CD14-positive monocyte (primary cell): ENCODE measurements at regions not wholly inside any gene's neighbourhood (a gene's known extent, or its start where the extent isn't known, plus 50 kb on each side); places are given as distances from the start of the nearest gene placed in this dataset.
"Not testable (repeated sequence)": the region's sequence is repeated elsewhere in the genome, so short reads cannot be mapped to it uniquely, and the experiment has no call there.

Experiments
- DNase-seq, 3 donors: peaks; one replicate each; pipeline ENCODE4 v3.0.0-alpha.2; 2011 to 2022
- H2AFZ ChIP-seq: 2 replicates; pipeline ENCODE4 v1.6.0; 2012; ENCODE audit warnings: mild to moderate bottlenecking, low read depth, low read length, inconsistent platforms; ENCODE audit not compliant: insufficient read depth, poor library complexity, severe bottlenecking
- H3K27ac ChIP-seq, 2 donors: 1 replicate in 1 of 2; 2 replicates in 1 of 2; pipeline ENCODE4 v1.5.1; 2012 to 2013; ENCODE audit warnings: low read length in 2 of 2, control low read depth in 1 of 2, inconsistent platforms in 1 of 2, low read depth in 1 of 2, mild to moderate bottlenecking in 1 of 2
- H3K27me3 ChIP-seq, 2 donors: one replicate each; pipeline versions ENCODE4 v1.6.0 to v1.6.1; 2011 to 2013; ENCODE audit warnings: low read length in 2 of 2; ENCODE audit not compliant: control insufficient read depth in 2 of 2, insufficient read depth in 2 of 2
- H3K36me3 ChIP-seq, 2 donors: replicated peaks in 1 of 2; 1 replicate in 1 of 2; 2 replicates in 1 of 2; pipeline versions ENCODE4 v1.5.1 to v1.6.1; 2012 to 2013; ENCODE audit warnings: low read length in 2 of 2, control low read depth in 1 of 2, inconsistent platforms in 1 of 2, mild to moderate bottlenecking in 1 of 2; ENCODE audit not compliant: insufficient read depth in 2 of 2, control insufficient read depth in 1 of 2
- H3K4me1 ChIP-seq, 2 donors: 1 replicate in 1 of 2; 2 replicates in 1 of 2; pipeline versions ENCODE4 v1.5.1 to v1.6.1; 2012 to 2013; ENCODE audit warnings: low read length in 2 of 2, control low read depth in 1 of 2, inconsistent platforms in 1 of 2, mild to moderate bottlenecking in 1 of 2, moderate library complexity in 1 of 2; ENCODE audit not compliant: insufficient read depth in 2 of 2, control insufficient read depth in 1 of 2
- H3K4me2 ChIP-seq: replicated peaks from 2 replicates; pipeline ENCODE3; 2012; ENCODE audit warnings: low read length, moderate library complexity, mild to moderate bottlenecking; ENCODE audit not compliant: poor library complexity, severe bottlenecking; ENCODE audit errors: extremely low read depth
- H3K4me3 ChIP-seq, 3 experiments: fragments of 200-600 bp in 1 of 3; sonication (generic) in 1 of 3; replicated peaks in 1 of 3; 1 replicate in 2 of 3; 2 replicates in 1 of 3; pipeline ENCODE4 v1.5.1; 2011 to 2013; ENCODE audit warnings: low read length in 3 of 3, mild to moderate bottlenecking in 3 of 3, control low read depth in 2 of 3, low read depth in 2 of 3, inconsistent platforms in 1 of 3, moderate library complexity in 1 of 3
- H3K79me2 ChIP-seq: 2 replicates; pipeline ENCODE4 v1.6.0; 2012; ENCODE audit warnings: mild to moderate bottlenecking, control low read depth, inconsistent platforms, low read length, moderate library complexity; ENCODE audit not compliant: insufficient read depth
- H3K9ac ChIP-seq: 2 replicates; pipeline ENCODE4 v1.6.0; 2017; ENCODE audit warnings: low read length, mild to moderate bottlenecking; ENCODE audit not compliant: insufficient read depth, poor library complexity, severe bottlenecking
- H3K9me3 ChIP-seq, 2 donors: replicated peaks in 1 of 2; 1 replicate in 1 of 2; 2 replicates in 1 of 2; pipeline versions ENCODE4 v1.5.1 to v1.6.1; 2012 to 2013; ENCODE audit warnings: low read length in 2 of 2, control low read depth in 1 of 2; ENCODE audit not compliant: control insufficient read depth in 1 of 2, insufficient read depth in 1 of 2
- H4K20me1 ChIP-seq: 2 replicates; pipeline ENCODE4 v1.6.0; 2012; ENCODE audit warnings: mild to moderate bottlenecking, low read length, control low read depth, moderate library complexity; ENCODE audit not compliant: insufficient read depth
- H3K27ac Mint-ChIP-seq, 7 donors: one replicate each; pipeline ENCODE4 v1.8.0; 2020; ENCODE audit warnings: mild to moderate bottlenecking in 7 of 7, mixed read lengths in 7 of 7, moderate library complexity in 6 of 7, inconsistent platforms in 2 of 7
- H3K27me3 Mint-ChIP-seq, 3 donors: one replicate each; pipeline ENCODE4 v1.8.0; 2021 to 2022; ENCODE audit warnings: low read depth in 3 of 3, mild to moderate bottlenecking in 3 of 3, mixed read lengths in 3 of 3, moderate library complexity in 3 of 3, inconsistent platforms in 1 of 3
- H3K36me3 Mint-ChIP-seq, 2 donors: one replicate each; pipeline ENCODE4 v1.8.0; 2020; ENCODE audit warnings: mixed read lengths in 2 of 2, inconsistent platforms in 1 of 2, mild to moderate bottlenecking in 1 of 2
- H3K4me1 Mint-ChIP-seq: one replicate; pipeline ENCODE4 v1.8.0; 2020; ENCODE audit warnings: mild to moderate bottlenecking, mixed read lengths
- H3K4me3 Mint-ChIP-seq, 2 donors: one replicate each; pipeline ENCODE4 v1.8.0; 2020; ENCODE audit warnings: mild to moderate bottlenecking in 2 of 2, mixed read lengths in 2 of 2, moderate library complexity in 1 of 2
- H3K9me3 Mint-ChIP-seq, 7 donors: one replicate each; pipeline ENCODE4 v1.8.0; 2020 to 2022; ENCODE audit warnings: mixed read lengths in 7 of 7, mild to moderate bottlenecking in 6 of 7, moderate library complexity in 6 of 7, inconsistent platforms in 2 of 7
- WGBS: methylation state at CpG from one replicate; pipeline ENCODE4 v1.1.5; 2013; ENCODE audit warnings: missing lambda C conversion rate; ENCODE audit not compliant: insufficient coverage; 5-methylcytosine and 5-hydroxymethylcytosine counted together
- intact Hi-C, 2 donors: fragments of 100-400 bp; cut with micrococcal nuclease; formaldehyde crosslinking; loops; one replicate each; pipeline versions ENCODE4 v1.15.0 to v1.15.1; 2023
- TF ChIP-seq, protein P1 (sequence below): fragments of 200-600 bp; IDR thresholded peaks from one replicate; pipeline ENCODE4 v1.8.0; 2022; ENCODE audit warnings: antibody characterized with exemption, mild to moderate bottlenecking

DNA sequence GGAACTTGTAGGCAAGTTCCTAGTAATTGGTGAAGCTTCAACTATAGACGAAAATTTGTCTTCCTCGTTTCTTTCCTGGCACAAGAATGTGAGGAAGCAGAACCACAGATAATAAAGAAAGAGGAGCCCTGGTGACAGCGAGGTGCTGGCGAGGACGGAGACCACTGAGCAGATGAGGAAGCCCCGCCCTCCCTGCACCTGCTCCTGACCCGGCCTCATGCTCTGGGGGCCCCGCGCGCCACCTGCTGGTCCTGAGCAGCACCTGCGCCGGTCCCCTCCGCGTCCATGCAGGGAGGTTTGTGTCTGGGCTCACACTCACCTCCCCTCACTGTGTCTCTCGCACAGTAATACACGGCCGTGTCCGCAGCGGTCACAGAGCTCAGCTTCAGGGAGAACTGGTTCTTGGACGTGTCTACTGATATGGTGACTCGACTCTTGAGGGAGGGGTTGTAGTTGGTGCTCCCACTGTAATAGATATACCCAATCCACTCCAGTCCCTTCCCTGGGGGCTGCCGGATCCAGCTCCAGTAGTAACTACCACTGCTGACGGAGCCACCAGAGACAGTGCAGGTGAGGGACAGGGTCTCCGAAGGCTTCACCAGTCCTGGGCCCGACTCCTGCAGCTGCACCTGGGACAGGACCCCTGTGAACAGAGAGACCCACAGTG is 1112.5 kb downstream of the TMEM121 start:
- DNase-seq = peak in 1 of 3 donors; percentile 23
- H3K4me2 ChIP-seq, H3K4me3 ChIP-seq, H2AFZ ChIP-seq, H3K27me3 ChIP-seq, H3K27ac Mint-ChIP-seq, H3K9me3 ChIP-seq, H3K36me3 Mint-ChIP-seq, H3K79me2 ChIP-seq, H3K9ac ChIP-seq, intact Hi-C loops, H3K27ac ChIP-seq, H4K20me1 ChIP-seq, H3K4me1 Mint-ChIP-seq, H3K27me3 Mint-ChIP-seq, H3K36me3 ChIP-seq, H3K4me3 Mint-ChIP-seq, H3K9me3 Mint-ChIP-seq, H3K4me1 ChIP-seq: not testable (repeated sequence)
- TF ChIP-seq, protein P1, sequence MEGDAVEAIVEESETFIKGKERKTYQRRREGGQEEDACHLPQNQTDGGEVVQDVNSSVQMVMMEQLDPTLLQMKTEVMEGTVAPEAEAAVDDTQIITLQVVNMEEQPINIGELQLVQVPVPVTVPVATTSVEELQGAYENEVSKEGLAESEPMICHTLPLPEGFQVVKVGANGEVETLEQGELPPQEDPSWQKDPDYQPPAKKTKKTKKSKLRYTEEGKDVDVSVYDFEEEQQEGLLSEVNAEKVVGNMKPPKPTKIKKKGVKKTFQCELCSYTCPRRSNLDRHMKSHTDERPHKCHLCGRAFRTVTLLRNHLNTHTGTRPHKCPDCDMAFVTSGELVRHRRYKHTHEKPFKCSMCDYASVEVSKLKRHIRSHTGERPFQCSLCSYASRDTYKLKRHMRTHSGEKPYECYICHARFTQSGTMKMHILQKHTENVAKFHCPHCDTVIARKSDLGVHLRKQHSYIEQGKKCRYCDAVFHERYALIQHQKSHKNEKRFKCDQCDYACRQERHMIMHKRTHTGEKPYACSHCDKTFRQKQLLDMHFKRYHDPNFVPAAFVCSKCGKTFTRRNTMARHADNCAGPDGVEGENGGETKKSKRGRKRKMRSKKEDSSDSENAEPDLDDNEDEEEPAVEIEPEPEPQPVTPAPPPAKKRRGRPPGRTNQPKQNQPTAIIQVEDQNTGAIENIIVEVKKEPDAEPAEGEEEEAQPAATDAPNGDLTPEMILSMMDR = peak; percentile 63
- no CpG with 5 or more reads among the region's 25 CpGs for WGBS

DNA sequence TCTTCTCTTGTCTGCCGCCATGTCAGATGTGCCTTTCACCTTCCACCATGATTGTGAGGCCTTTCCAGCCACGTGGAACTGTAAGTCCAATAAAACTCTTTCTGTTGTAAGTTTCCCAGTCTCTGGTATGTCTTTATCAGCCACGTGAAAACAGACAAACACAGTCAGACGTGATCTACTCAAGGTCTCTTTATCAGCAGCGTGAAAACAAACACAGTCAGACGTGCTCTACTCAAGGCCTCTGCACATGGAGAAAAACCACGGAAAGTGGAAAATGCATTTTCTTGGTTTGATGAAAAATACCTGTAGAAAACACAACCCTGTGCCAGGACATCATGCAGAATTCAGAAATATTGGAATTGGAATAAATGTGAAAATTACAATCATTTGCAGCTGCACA is 1115.7 kb downstream of the TMEM121 start:
- H3K27ac Mint-ChIP-seq = no peak overlapping the region
- Histone ChIP-seq H3K79me2 (no peaks in the 10 kb centered on the region), H3K36me3 (no peaks in the 10 kb centered on the region), H3K9me3 (no peaks in the 10 kb centered on the region), H3K4me2 (no peak overlapping the region), H3K27me3 (no peaks in the 10 kb centered on the region), H3K27ac (no peak overlapping the region), H3K4me3 (no peak overlapping the region), H3K4me1 (no peaks in the 10 kb centered on the region), H3K9ac (no peak overlapping the region), H2AFZ (no peak overlapping the region), H4K20me1 (no peaks in the 10 kb centered on the region)
- 83% methylated on average over 2 of the region's 7 CpGs for WGBS
- H3K4me1 Mint-ChIP-seq = peaks cover 2% of the 10 kb centered on the region
- no peak for DNase-seq
- TF ChIP-seq, protein P1 = no peak
- peaks cover 0 to 2% (median 0%) of the 10 kb centered on the region in 3 donors for H3K27me3 Mint-ChIP-seq
- no peaks in the 10 kb centered on the region for H3K9me3 Mint-ChIP-seq
- intact Hi-C loops = no loop called here
- H3K36me3 Mint-ChIP-seq = no peaks in the 10 kb centered on the region
- no peak overlapping the region for H3K4me3 Mint-ChIP-seq

DNA sequence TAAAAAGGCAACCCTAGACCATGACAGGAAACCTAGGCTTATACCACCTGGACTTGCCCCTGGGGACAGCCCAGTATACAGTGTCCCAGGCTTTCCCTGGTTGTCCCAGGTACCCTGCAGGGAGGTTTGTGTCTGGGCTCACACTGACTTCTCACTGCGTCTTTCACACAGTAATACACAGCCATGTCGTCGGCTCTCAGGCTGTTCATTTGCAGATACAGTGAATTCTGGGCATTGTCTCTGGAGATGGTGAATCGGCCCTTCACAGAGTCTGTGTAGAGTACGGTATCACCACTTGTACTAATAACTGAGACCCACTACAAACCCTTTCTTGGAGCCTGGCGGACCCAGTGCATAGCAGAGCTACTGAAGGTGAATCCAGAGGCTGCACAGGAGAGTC is 1116.6 kb downstream of the TMEM121 start:
- H3K27ac Mint-ChIP-seq, H4K20me1 ChIP-seq, DNase-seq, H3K4me1 Mint-ChIP-seq, H3K4me2 ChIP-seq, H3K27me3 Mint-ChIP-seq, H3K27me3 ChIP-seq, H3K4me3 ChIP-seq, H3K79me2 ChIP-seq, H3K36me3 Mint-ChIP-seq, intact Hi-C loops, H2AFZ ChIP-seq, H3K9me3 ChIP-seq, H3K36me3 ChIP-seq, H3K4me1 ChIP-seq, H3K9me3 Mint-ChIP-seq, H3K4me3 Mint-ChIP-seq, H3K9ac ChIP-seq, H3K27ac ChIP-seq: not testable (repeated sequence)
- 100% methylated on average over 2 of the region's 6 CpGs for WGBS
